K562 (cell line): ENCODE measurements at regions not wholly inside any gene's neighbourhood (a gene's known extent, or its start where the extent isn't known, plus 50 kb on each side); places are given as distances from the start of the nearest gene placed in this dataset.

Source experiments
- ATAC-seq: fragments of 200-7000 bp; cut with Tn5 transposase; 3 replicates; pipeline ENCODE4 v1.9.1; 2020; ENCODE audit warnings: moderate library complexity
- BruUV-seq: library from RNA; stranded (reverse); fragments of 400-500 nt; replicated peaks from 2 replicates; lab custom pipeline; 2021; lab: Mats Ljungman, UMichigan
- CTCF ChIA-PET: fragments of 300-600 bp; formaldehyde crosslinking; extraction: SDS; loops from one replicate; lab custom pipeline; 2021; ENCODE audit warnings: low intra/inter-chr PET ratio; lab: Yijun Ruan, JAX
- POLR2A ChIA-PET: fragments of 300-600, 350-650 bp; sonication (Branson Sonifier 250); formaldehyde crosslinking; extraction: SDS; loops from one replicate; lab custom pipeline; 2021; ENCODE audit warnings: antibody characterized with exemption, inconsistent platforms; lab: Yijun Ruan, JAX
- DNase-seq, 4 experiments: peaks; one replicate each; pipeline versions ENCODE4 v3.0.0 to v3.0.0-alpha.2; 2011 to 2018; ENCODE audit warnings: low spot score in 3 of 4, mixed read lengths in 3 of 4; ENCODE audit errors: extremely low read depth in 1 of 4
- FAIRE-seq: peaks from 2 replicates; lab custom pipeline; 2011; peaks lifted over from hg19 to GRCh38; lab: Jason Lieb, UNC
- H2AFZ ChIP-seq: 2 replicates; pipeline ENCODE4 v1.6.0; 2011; ENCODE audit warnings: low read depth, low read length, control low read depth, inconsistent platforms
- H3K27ac ChIP-seq: fragments of 200-600 bp; 3 replicates; pipeline ENCODE4 v1.8.0; 2011; ENCODE audit warnings: low read depth, mild to moderate bottlenecking, control low read depth, inconsistent platforms, low read length, moderate library complexity, mixed read lengths; ENCODE audit errors: extremely low read depth
- H3K27me3 ChIP-seq, 2 experiments: fragments of 300-600 bp in 1 of 2; 2 replicates in 1 of 2; 3 replicates in 1 of 2; pipeline versions ENCODE4 v1.6.0 to v1.8.0; 2011; ENCODE audit warnings: inconsistent platforms in 2 of 2, low read length in 2 of 2, mild to moderate bottlenecking in 1 of 2, mixed read lengths in 1 of 2, moderate library complexity in 1 of 2; ENCODE audit not compliant: control insufficient read depth in 2 of 2, insufficient read depth in 2 of 2
- H3K36me3 ChIP-seq: fragments of 300-600 bp; 3 replicates; pipeline ENCODE4 v1.8.0; 2011; ENCODE audit warnings: mild to moderate bottlenecking, low read length, inconsistent platforms; ENCODE audit not compliant: control insufficient read depth, insufficient read depth
- H3K4me1 ChIP-seq, 2 experiments: fragments of 200-600 bp in 1 of 2; replicated peaks in 1 of 2; 2 replicates in 1 of 2; 3 replicates in 1 of 2; pipeline versions ENCODE4 v1.5.1 to v1.8.0; 2011; ENCODE audit warnings: inconsistent platforms in 2 of 2, low read length in 2 of 2, mild to moderate bottlenecking in 1 of 2, mixed read lengths in 1 of 2, moderate library complexity in 1 of 2; ENCODE audit not compliant: control insufficient read depth in 2 of 2, insufficient read depth in 2 of 2
- H3K4me2 ChIP-seq: 2 replicates; pipeline ENCODE4 v1.6.1; 2011; ENCODE audit warnings: low read length, control low read depth, inconsistent platforms, mixed read lengths; ENCODE audit not compliant: insufficient read depth
- H3K4me3 ChIP-seq: fragments of 200-600 bp; sonication (generic), shearing (Covaris generic); 2 replicates; pipeline ENCODE4 v1.5.1; 2016; ENCODE audit warnings: control low read depth, inconsistent platforms
- H3K79me2 ChIP-seq: fragments of 200-600 bp; 3 replicates; pipeline ENCODE4 v1.8.0; 2011; ENCODE audit warnings: low read length, inconsistent platforms; ENCODE audit not compliant: control insufficient read depth, insufficient read depth
- H3K9ac ChIP-seq, 2 experiments: 2 replicates each; pipeline versions ENCODE4 v1.6.0 to v1.6.1; 2011; ENCODE audit warnings: low read depth in 2 of 2, low read length in 2 of 2, control low read depth in 1 of 2, inconsistent platforms in 1 of 2, mild to moderate bottlenecking in 1 of 2, mixed read lengths in 1 of 2; ENCODE audit not compliant: insufficient read depth in 1 of 2
- H3K9me1 ChIP-seq: one replicate; pipeline ENCODE4 v1.6.0; 2011; ENCODE audit warnings: inconsistent platforms, mild to moderate bottlenecking, low read length, moderate library complexity; ENCODE audit not compliant: control insufficient read depth, insufficient read depth
- H3K9me3 ChIP-seq: replicated peaks from 2 replicates; pipeline ENCODE4 v1.5.1; 2011; ENCODE audit warnings: low read depth, low read length, inconsistent platforms; ENCODE audit not compliant: control insufficient read depth, insufficient read depth
- H4K20me1 ChIP-seq: replicated peaks from 2 replicates; pipeline ENCODE4 v1.6.1; 2011; ENCODE audit warnings: low read length, inconsistent platforms, mixed read lengths; ENCODE audit not compliant: control insufficient read depth, insufficient read depth
- HDAC3 ChIP-seq: fragments of 450-650 bp; IDR thresholded peaks from 2 replicates; pipeline ENCODE4 v1.6.1; 2018; ENCODE audit warnings: borderline replicate concordance, mild to moderate bottlenecking, moderate library complexity; ENCODE audit not compliant: partially characterized antibody
- HOXB6 ChIP-seq: fragments of 250-450 bp; sonication (Bioruptor Pico); IDR thresholded peaks from 2 replicates; pipeline ENCODE4 v1.5.1; 2022; ENCODE audit warnings: mild to moderate bottlenecking, borderline replicate concordance
- NFIC ChIP-seq: fragments of 450-650 bp; IDR thresholded peaks from 2 replicates; pipeline ENCODE4 v1.6.1; 2017; ENCODE audit warnings: mild to moderate bottlenecking, inconsistent platforms
- NFIX ChIP-seq: fragments of 250-450 bp; sonication (Bioruptor Pico); IDR thresholded peaks from 2 replicates; pipeline ENCODE4 v1.4.0; 2020; ENCODE audit warnings: low read depth, mild to moderate bottlenecking, moderate library complexity
- NFXL1 ChIP-seq: fragments of 450-650 bp; formaldehyde crosslinking; IDR thresholded peaks from 2 replicates; pipeline ENCODE4 v1.4.0; 2021; ENCODE audit warnings: mild to moderate bottlenecking
- NR4A1 ChIP-seq, 2 experiments: fragments of 250-450 bp in 1 of 2; fragments of 450-650 bp in 1 of 2; sonication (Bioruptor Pico) in 1 of 2; IDR thresholded peaks; 2 replicates each; pipeline versions ENCODE4 v1.4.0 to v1.6.1; 2016 to 2020; ENCODE audit warnings: mild to moderate bottlenecking in 2 of 2, missing compliant biosample characterization in 1 of 2, missing genetic modification characterization in 1 of 2, moderate library complexity in 1 of 2
- SIN3A ChIP-seq, 2 experiments: fragments of 150-350 bp in 1 of 2; IDR thresholded peaks; 2 replicates each; pipeline ENCODE4 v1.6.1; 2011 to 2016; ENCODE audit warnings: borderline replicate concordance in 2 of 2, low read depth in 2 of 2, low read length in 2 of 2, mild to moderate bottlenecking in 2 of 2, moderate library complexity in 2 of 2; ENCODE audit not compliant: control insufficient read depth in 1 of 2
- TAL1 ChIP-seq: fragments of 450-650 bp; IDR thresholded peaks from 2 replicates; pipeline ENCODE4 v1.6.1; 2016; ENCODE audit warnings: mild to moderate bottlenecking
- ZKSCAN3 ChIP-seq: fragments of 250-450 bp; sonication (Bioruptor Pico); IDR thresholded peaks from 2 replicates; pipeline ENCODE4 v1.4.0; 2020
- ZNF212 ChIP-seq: fragments of 450-650 bp; formaldehyde crosslinking; IDR thresholded peaks from 2 replicates; pipeline ENCODE4 v1.4.0; 2020; ENCODE audit warnings: mild to moderate bottlenecking
- ZZZ3 ChIP-seq: fragments of 450-650 bp; IDR thresholded peaks from 2 replicates; pipeline ENCODE4 v1.6.1; 2016; ENCODE audit warnings: antibody characterized with exemption, mild to moderate bottlenecking, moderate library complexity
- WGBS: fragments of 100-300 bp; shearing (Covaris generic); methylation state at CpG from one replicate; pipeline ENCODE4 v1.1.6; 2016; ENCODE audit warnings: low coverage, mixed read lengths; ENCODE audit not compliant: insufficient coverage; ENCODE audit errors: missing lambda C conversion rate; 5-methylcytosine and 5-hydroxymethylcytosine counted together
- in situ Hi-C: fragments of 300-500 bp; cut with MboI; formaldehyde crosslinking; loops from 4 replicates; pipeline ENCODE4 v1.15.0; 2018; ENCODE audit warnings: inconsistent platforms, mixed read lengths
- intact Hi-C: fragments of 100-400 bp; cut with micrococcal nuclease; formaldehyde crosslinking; loops from 2 replicates; pipeline ENCODE4 v1.14.2; 2022

DNA sequence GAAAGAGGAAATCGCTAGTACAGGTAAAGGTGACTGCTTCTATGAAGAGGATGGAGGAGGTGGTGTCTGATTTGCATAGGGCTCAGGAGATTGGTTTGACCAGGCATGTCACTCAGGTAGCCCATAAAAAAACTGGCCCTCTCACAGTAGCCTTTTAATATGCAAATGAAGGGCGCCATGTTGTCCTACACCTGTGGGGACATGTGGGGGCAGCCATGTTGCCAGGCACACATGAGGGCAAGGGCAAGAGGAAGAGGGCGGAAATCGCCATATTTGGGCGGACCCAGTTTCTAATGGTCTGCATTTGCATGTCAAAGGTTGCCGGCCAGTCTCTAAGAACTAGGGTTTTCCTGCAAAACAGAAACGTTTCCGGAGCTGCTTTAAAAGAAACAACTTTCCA, 1330.6 kb downstream of the DSC3 start:
- POLR2A ChIA-PET, result no interaction called here
- Histone ChIP-seq H3K4me2 (no peak overlapping the region), H3K4me1 (no peaks in the 10 kb centered on the region), H3K27me3 (no peaks in the 10 kb centered on the region), H3K79me2 (no peaks in the 10 kb centered on the region), H3K27ac (no peak overlapping the region), H3K9me3 (no peaks in the 10 kb centered on the region; the same call in 1 of the 2 replicates), H3K36me3 (no peaks in the 10 kb centered on the region), H3K4me3 (no peak overlapping the region), H3K9ac (no peak overlapping the region), H2AFZ (no peak overlapping the region), H3K9me1 (no peaks in the 10 kb centered on the region), H4K20me1 (no peaks in the 10 kb centered on the region)
- in situ Hi-C loops (no loop called here), intact Hi-C loops (no loop called here)
- WGBS, result 1% methylated on average over 8 of the region's 8 CpGs
- ATAC-seq, result no peak
- no peak for TF ChIP-seq NFXL1 (CRISPR knock-in tag)
- TF ChIP-seq HOXB6 (CRISPR knock-in tag), result no peak
- no peak for TF ChIP-seq HDAC3
- no peak for TF ChIP-seq NR4A1 (CRISPR knock-in tag; IDR thresholded peaks at IDR 0.05)
- TF ChIP-seq NR4A1 (tag; IDR thresholded peaks at IDR 0.05), result no peak
- TF ChIP-seq ZZZ3, result no peak
- TF ChIP-seq SIN3A (IDR thresholded peaks at IDR 0.05; ENCODE audit: borderline replicate concordance in 2 of 2, control insufficient read depth in 1 of 2, low read depth in 2 of 2, low read length in 2 of 2), result no peak
- no peak for TF ChIP-seq ZKSCAN3 (CRISPR knock-in tag)
- no peak for TF ChIP-seq TAL1
- TF ChIP-seq NFIC, result no peak
- TF ChIP-seq ZNF212 (CRISPR knock-in tag), result no peak
- TF ChIP-seq NFIX (CRISPR knock-in tag), result no peak
- no peak for DNase-seq
- CTCF ChIA-PET, result no interaction called here
- no TSS peak for BruUV-seq
- no peak for FAIRE-seq
